ENCODE measurements at regions not wholly inside any gene's neighbourhood (a gene's known extent, or its start where the extent isn't known, plus 50 kb on each side); places are given as distances from the start of the nearest gene placed in this dataset.

DNA sequence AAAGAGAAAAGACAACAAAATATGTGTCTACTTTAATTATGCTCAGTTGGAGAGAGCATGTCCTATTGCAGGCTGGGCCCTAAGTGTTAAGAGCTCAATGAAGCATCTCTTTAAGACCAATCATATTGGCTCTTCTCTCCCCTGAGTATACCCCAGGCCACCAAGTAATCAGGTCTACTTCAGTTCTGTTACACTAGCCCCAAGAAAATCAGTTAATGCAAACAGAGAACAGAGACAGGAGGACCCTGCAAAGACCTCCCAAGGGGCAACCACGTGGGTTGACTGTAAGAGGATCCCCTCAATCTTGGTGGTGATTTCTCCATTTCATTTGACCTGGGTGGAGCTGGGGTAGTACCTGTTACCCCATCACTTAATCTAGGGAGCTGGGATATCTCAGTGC lies 451.0 kb upstream of the ZNF507 start (continued):
- TF ChIP-seq JUNB (CRISPR knock-in tag; IDR thresholded peaks at IDR 0.05; ENCODE audit: borderline replicate concordance): no peak

DNA sequence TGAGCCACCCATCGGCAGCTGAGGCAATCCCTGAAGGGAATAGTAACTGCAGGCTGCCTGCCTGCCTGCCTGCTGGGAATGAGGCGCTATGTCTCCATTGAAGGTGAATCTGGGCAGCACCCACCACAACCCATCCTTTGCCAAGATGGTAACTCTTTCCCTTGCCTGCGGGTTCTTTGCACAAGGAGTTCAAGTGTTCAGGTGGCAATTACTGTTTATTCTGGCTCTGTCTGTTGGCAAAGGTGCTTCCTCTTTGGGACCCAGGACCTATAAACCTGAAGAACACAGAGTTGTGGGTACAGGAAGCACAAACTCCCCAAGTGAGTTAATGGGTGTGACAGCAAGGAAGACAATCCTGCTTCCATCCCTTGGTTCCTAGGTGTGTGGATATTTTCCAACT lies 448.1 kb upstream of the ZNF507 start:
- 13% methylated on average over 2 of the region's 3 CpGs for WGBS (ENCODE audit: low lambda C conversion rate)
- H3K4me3 ChIP-seq (replicated peaks in 1 of 3; ENCODE audit: insufficient read depth in 1 of 3, low read depth in 2 of 3, low read length in 3 of 3): no peak overlapping the region
- intact Hi-C loops (cut with micrococcal nuclease; ENCODE audit: unreplicated experiment): no loop called here

More for the DNA sequence above, 448.1 kb upstream of the ZNF507 start:
- no TSS peak for BruUV-seq (replicated peaks)
- H2AFZ ChIP-seq (ENCODE audit: low read length): no peak overlapping the region
- no peaks in the 10 kb centered on the region for H3K4me1 ChIP-seq (ENCODE audit: insufficient read depth, low read length)
- H3K79me2 ChIP-seq (ENCODE audit: insufficient read depth, low read length): no peaks in the 10 kb centered on the region
- H3K4me2 ChIP-seq (ENCODE audit: low read depth, low read length): no peak overlapping the region
- peaks cover 95% of the 10 kb centered on the region for H3K9me3 ChIP-seq (ENCODE audit: low read length)
- no peak for FAIRE-seq
- no peak overlapping the region for H3K27ac ChIP-seq (ENCODE audit: extremely low read length, insufficient read depth, low read length)
- ChIA-PET POLR2A (no interaction called here), CTCF (ENCODE audit: low intra/inter-chr PET ratio, low total read pairs) (no interaction called here)
- in situ Hi-C loops (cut with HindIII; ENCODE audit: extremely low pct_ligation_motif_present, low pct_unique_long_range_greater_than_20kb): no loop called here
- DNase-seq (ENCODE audit: low spot score): no peak
- no peaks in the 10 kb centered on the region for H4K20me1 ChIP-seq (ENCODE audit: insufficient read depth, low read length)
- H3K9ac ChIP-seq (ENCODE audit: insufficient read depth, low read depth, low read length): no peak overlapping the region
- TF ChIP-seq MIXL1 (CRISPR knock-in tag; IDR thresholded peaks at IDR 0.05) (no peak), KMT2B (CRISPR knock-in tag; IDR thresholded peaks at IDR 0.05) (no peak), ZNF451 (CRISPR knock-in tag; IDR thresholded peaks at IDR 0.05) (no peak), CC2D1A (CRISPR knock-in tag; IDR thresholded peaks at IDR 0.05) (no peak), PAX8 (CRISPR knock-in tag; IDR thresholded peaks at IDR 0.05; ENCODE audit: borderline replicate concordance) (no peak)
- TF ChIP-seq, protein P1, sequence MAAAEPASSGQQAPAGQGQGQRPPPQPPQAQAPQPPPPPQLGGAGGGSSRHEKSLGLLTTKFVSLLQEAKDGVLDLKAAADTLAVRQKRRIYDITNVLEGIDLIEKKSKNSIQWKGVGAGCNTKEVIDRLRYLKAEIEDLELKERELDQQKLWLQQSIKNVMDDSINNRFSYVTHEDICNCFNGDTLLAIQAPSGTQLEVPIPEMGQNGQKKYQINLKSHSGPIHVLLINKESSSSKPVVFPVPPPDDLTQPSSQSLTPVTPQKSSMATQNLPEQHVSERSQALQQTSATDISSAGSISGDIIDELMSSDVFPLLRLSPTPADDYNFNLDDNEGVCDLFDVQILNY (CRISPR knock-in tag; conservative IDR thresholded peaks at IDR 0.05): no peak
- TF ChIP-seq, protein P2, sequence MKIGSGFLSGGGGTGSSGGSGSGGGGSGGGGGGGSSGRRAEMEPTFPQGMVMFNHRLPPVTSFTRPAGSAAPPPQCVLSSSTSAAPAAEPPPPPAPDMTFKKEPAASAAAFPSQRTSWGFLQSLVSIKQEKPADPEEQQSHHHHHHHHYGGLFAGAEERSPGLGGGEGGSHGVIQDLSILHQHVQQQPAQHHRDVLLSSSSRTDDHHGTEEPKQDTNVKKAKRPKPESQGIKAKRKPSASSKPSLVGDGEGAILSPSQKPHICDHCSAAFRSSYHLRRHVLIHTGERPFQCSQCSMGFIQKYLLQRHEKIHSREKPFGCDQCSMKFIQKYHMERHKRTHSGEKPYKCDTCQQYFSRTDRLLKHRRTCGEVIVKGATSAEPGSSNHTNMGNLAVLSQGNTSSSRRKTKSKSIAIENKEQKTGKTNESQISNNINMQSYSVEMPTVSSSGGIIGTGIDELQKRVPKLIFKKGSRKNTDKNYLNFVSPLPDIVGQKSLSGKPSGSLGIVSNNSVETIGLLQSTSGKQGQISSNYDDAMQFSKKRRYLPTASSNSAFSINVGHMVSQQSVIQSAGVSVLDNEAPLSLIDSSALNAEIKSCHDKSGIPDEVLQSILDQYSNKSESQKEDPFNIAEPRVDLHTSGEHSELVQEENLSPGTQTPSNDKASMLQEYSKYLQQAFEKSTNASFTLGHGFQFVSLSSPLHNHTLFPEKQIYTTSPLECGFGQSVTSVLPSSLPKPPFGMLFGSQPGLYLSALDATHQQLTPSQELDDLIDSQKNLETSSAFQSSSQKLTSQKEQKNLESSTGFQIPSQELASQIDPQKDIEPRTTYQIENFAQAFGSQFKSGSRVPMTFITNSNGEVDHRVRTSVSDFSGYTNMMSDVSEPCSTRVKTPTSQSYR (CRISPR knock-in tag; IDR thresholded peaks at IDR 0.05; ENCODE audit: borderline replicate concordance): no peak
- TF ChIP-seq, protein P3, sequence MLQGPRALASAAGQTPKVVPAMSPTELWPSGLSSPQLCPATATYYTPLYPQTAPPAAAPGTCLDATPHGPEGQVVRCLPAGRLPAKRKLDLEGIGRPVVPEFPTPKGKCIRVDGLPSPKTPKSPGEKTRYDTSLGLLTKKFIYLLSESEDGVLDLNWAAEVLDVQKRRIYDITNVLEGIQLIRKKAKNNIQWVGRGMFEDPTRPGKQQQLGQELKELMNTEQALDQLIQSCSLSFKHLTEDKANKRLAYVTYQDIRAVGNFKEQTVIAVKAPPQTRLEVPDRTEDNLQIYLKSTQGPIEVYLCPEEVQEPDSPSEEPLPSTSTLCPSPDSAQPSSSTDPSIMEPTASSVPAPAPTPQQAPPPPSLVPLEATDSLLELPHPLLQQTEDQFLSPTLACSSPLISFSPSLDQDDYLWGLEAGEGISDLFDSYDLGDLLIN (CRISPR knock-in tag; IDR thresholded peaks at IDR 0.05; ENCODE audit: borderline replicate concordance): no peak
- H3K27me3 ChIP-seq (ENCODE audit: control insufficient read depth in 1 of 2, insufficient read depth in 2 of 2, low read length in 2 of 2): no peaks in the 10 kb centered on the region
- no peak for ATAC-seq
- H3K36me3 ChIP-seq (replicated peaks in 1 of 2; ENCODE audit: control insufficient read depth in 1 of 2, insufficient read depth in 2 of 2, low read length in 2 of 2): no peaks in the 10 kb centered on the region

Measured in HepG2 (cell line).